ENCODE measurements at regions not wholly inside any gene's neighbourhood (a gene's known extent, or its start where the extent isn't known, plus 50 kb on each side); places are given as distances from the start of the nearest gene placed in this dataset.

- no peaks in the 10 kb centered on the region for H3K27me3 ChIP-seq (ENCODE audit: insufficient read depth, low read depth, low read length)
- H4K20me1 ChIP-seq (ENCODE audit: insufficient read depth), result no peaks in the 10 kb centered on the region
- H3K9me2 ChIP-seq (ENCODE audit: insufficient read depth, low read length), result no peaks in the 10 kb centered on the region
- H3K4me2 ChIP-seq (ENCODE audit: low read length), result no peak overlapping the region
- no peak overlapping the region for H3K4me3 ChIP-seq (ENCODE audit: low read length)
- H2AFZ ChIP-seq (ENCODE audit: low read depth, low read length), result no peak overlapping the region
- TF ChIP-seq REST (IDR thresholded peaks at IDR 0.05; ENCODE audit: borderline replicate concordance) (no peak), CTCF (IDR thresholded peaks at IDR 0.05; ENCODE audit: poor library complexity, severe bottlenecking) (no peak), POLR2AphosphoS5 (IDR thresholded peaks at IDR 0.05) (no peak), EP300 (conservative IDR thresholded peaks at IDR 0.05; ENCODE audit: poor library complexity, severe bottlenecking) (no peak), MXI1 (conservative IDR thresholded peaks at IDR 0.05; ENCODE audit: poor library complexity, severe bottlenecking) (no peak), SMC3 (conservative IDR thresholded peaks at IDR 0.05; ENCODE audit: poor library complexity) (no peak)
- H3K9me3 ChIP-seq (ENCODE audit: low read length), result no peaks in the 10 kb centered on the region
- no peak overlapping the region for H3K27ac ChIP-seq (ENCODE audit: low read length)
- H3K9ac ChIP-seq (ENCODE audit: low read length), result no peak overlapping the region
- no peaks in the 10 kb centered on the region for H3F3A ChIP-seq (ENCODE audit: insufficient read depth, low read length, poor library complexity, severe bottlenecking)
- H3K79me2 ChIP-seq (replicated peaks; ENCODE audit: insufficient read depth, low read length), result no peaks in the 10 kb centered on the region
- no peaks in the 10 kb centered on the region for H3K36me3 ChIP-seq (ENCODE audit: insufficient read depth, low read length)
Observed at GRCh38 chr3:168858327-168858726, 762.6 kb upstream of the GOLIM4 start.

GRCh38 chr3:168850109-168850508, 754.4 kb upstream of the GOLIM4 start:
- TF ChIP-seq MXI1 (conservative IDR thresholded peaks at IDR 0.05; ENCODE audit: poor library complexity, severe bottlenecking) (no peak), CTCF (IDR thresholded peaks at IDR 0.05; ENCODE audit: poor library complexity, severe bottlenecking) (no peak), TAF1 (IDR thresholded peaks at IDR 0.05; ENCODE audit: low read depth) (no peak), EP300 (conservative IDR thresholded peaks at IDR 0.05; ENCODE audit: poor library complexity, severe bottlenecking) (no peak), SMC3 (conservative IDR thresholded peaks at IDR 0.05; ENCODE audit: poor library complexity) (no peak)
- Histone ChIP-seq H3K9me3 (ENCODE audit: low read length) (no peaks in the 10 kb centered on the region), H3K36me3 (ENCODE audit: insufficient read depth, low read length) (no peaks in the 10 kb centered on the region), H3K9ac (ENCODE audit: low read length) (no peak overlapping the region), H3K4me3 (ENCODE audit: low read length) (no peak overlapping the region), H3K4me2 (ENCODE audit: low read length) (no peak overlapping the region), H3K27ac (ENCODE audit: low read length) (no peak overlapping the region), H3K9me2 (ENCODE audit: insufficient read depth, low read length) (no peaks in the 10 kb centered on the region), H3K79me2 (replicated peaks; ENCODE audit: insufficient read depth, low read length) (no peaks in the 10 kb centered on the region), H2AFZ (ENCODE audit: low read depth, low read length) (no peak overlapping the region), H3K27me3 (ENCODE audit: insufficient read depth, low read depth, low read length) (no peaks in the 10 kb centered on the region), H3F3A (ENCODE audit: insufficient read depth, low read length, poor library complexity, severe bottlenecking) (no peaks in the 10 kb centered on the region), H4K20me1 (ENCODE audit: insufficient read depth) (no peaks in the 10 kb centered on the region)
